ENCODE measurements at regions not wholly inside any gene's neighbourhood (a gene's known extent, or its start where the extent isn't known, plus 50 kb on each side); places are given as distances from the start of the nearest gene placed in this dataset.

GRCh38 chr5:74167930-74168315 is 472.6 kb downstream of the ENC1 start:
- H3K27ac ChIP-seq: no peak overlapping the region
- TF ChIP-seq CTCF (IDR thresholded peaks at IDR 0.05): no peak
- no peak for TF ChIP-seq POLR2A (IDR thresholded peaks at IDR 0.05)
- ATAC-seq (no peak), DNase-seq (no peak)
- peaks cover 0 to 32% (median 18%) of the 10 kb centered on the region in 12 donors for H3K4me1 ChIP-seq
- intact Hi-C loops (cut with DNase I): loop anchor here in 2 of 10 donors (10.0 kb wide), 2 partner anchors 113 to 133 kb away; no protein-coding TSS in a partner anchor
- no peaks in the 10 kb centered on the region for H3K27me3 ChIP-seq
- no peaks in the 10 kb centered on the region for H3K9me3 ChIP-seq
- H3K36me3 ChIP-seq: no peaks in the 10 kb centered on the region
- WGBS, 4 donors: 84 to 92% (median 86%) methylated on average over 4 of the region's 4 CpGs
- no peak overlapping the region for H3K4me3 ChIP-seq

GRCh38 chr5:74167206-74167929 is 473.2 kb downstream of the ENC1 start:
- intact Hi-C loops (cut with DNase I): loop anchor here in 2 of 10 donors (10.0 kb wide), 2 partner anchors 113 to 133 kb away; no protein-coding TSS in a partner anchor
- peak overlapping the region in 2 of 12 donors; percentile 26 to 27 for H3K27ac ChIP-seq
- H3K4me3 ChIP-seq: no peak overlapping the region
- no peaks in the 10 kb centered on the region for H3K27me3 ChIP-seq
- no peak for DNase-seq
- no peak for TF ChIP-seq POLR2A (IDR thresholded peaks at IDR 0.05)
- TF ChIP-seq CTCF (IDR thresholded peaks at IDR 0.05): no peak
- WGBS, 4 donors: 87 to 89% (median 87%) methylated on average over 6 of the region's 6 CpGs
- ATAC-seq: peak in 1 of 4 donors; percentile 66
- H3K4me1 ChIP-seq: peaks cover 0 to 32% (median 18%) of the 10 kb centered on the region in 12 donors
- H3K36me3 ChIP-seq: no peaks in the 10 kb centered on the region
- H3K9me3 ChIP-seq: no peaks in the 10 kb centered on the region

GRCh38 chr5:74166064-74166463 is 474.5 kb downstream of the ENC1 start:
- peaks cover 0 to 32% (median 18%) of the 10 kb centered on the region in 12 donors for H3K4me1 ChIP-seq
- 50 to 55% (median 51%) methylated on average over 2 of the region's 2 CpGs for WGBS, 4 donors
- no peak for TF ChIP-seq POLR2A (IDR thresholded peaks at IDR 0.05)
- TF ChIP-seq CTCF (IDR thresholded peaks at IDR 0.05): no peak
- H3K36me3 ChIP-seq: no peaks in the 10 kb centered on the region
- no peaks in the 10 kb centered on the region for H3K9me3 ChIP-seq
- intact Hi-C loops (cut with DNase I): loop anchor here in 2 of 10 donors (10.0 kb wide), 2 partner anchors 111 to 131 kb away; no protein-coding TSS in a partner anchor
- DNase-seq (no peak), ATAC-seq (no peak)
- H3K4me3 ChIP-seq: no peak overlapping the region
- H3K27me3 ChIP-seq: no peaks in the 10 kb centered on the region
- no peak overlapping the region for H3K27ac ChIP-seq

GRCh38 chr5:74164725-74165235 is 475.7 kb downstream of the ENC1 start:
- ATAC-seq (peak; percentile 82 to 86 (median 84)), DNase-seq (peak in 4 of 5 donors; percentile 45 to 64 (median 48))
- Histone ChIP-seq H3K4me1 (peaks cover 0 to 32% (median 18%) of the 10 kb centered on the region in 12 donors), H3K4me3 (no peak overlapping the region), H3K9me3 (no peaks in the 10 kb centered on the region), H3K27me3 (no peaks in the 10 kb centered on the region), H3K27ac (peak overlapping the region in 10 of 12 donors; percentile 12 to 59 (median 24)), H3K36me3 (no peaks in the 10 kb centered on the region)
- TF ChIP-seq CTCF (IDR thresholded peaks at IDR 0.05) (no peak), POLR2A (IDR thresholded peaks at IDR 0.05) (no peak)
- 26 to 52% (median 46%) methylated on average over 3 of the region's 3 CpGs for WGBS, 4 donors
- intact Hi-C loops (cut with DNase I): loop anchor here in 2 of 10 donors (10.0 kb wide), 2 partner anchors 110 to 130 kb away; no protein-coding TSS in a partner anchor
